Stomach (tissue), 4 donors: ENCODE measurements at regions not wholly inside any gene's neighbourhood (a gene's known extent, or its start where the extent isn't known, plus 50 kb on each side); places are given as distances from the start of the nearest gene placed in this dataset.

ENCODE experiments used
- POLR2A ChIP-seq, 4 donors: fragments of 450-650 bp; IDR thresholded peaks; one replicate each; pipeline ENCODE4 v1.6.1; 2016; ENCODE audit warnings: antibody characterized with exemption in 4 of 4, control low read depth in 2 of 4, mild to moderate bottlenecking in 1 of 4, moderate library complexity in 1 of 4
- TF ChIP-seq, protein P1 (sequence below), 7 experiments: fragments of 450-650 bp in 4 of 7; fragments of 200-600 bp in 3 of 7; sonication (generic) in 3 of 7; IDR thresholded peaks; one replicate each; pipeline ENCODE4 v1.5.1; 2016 to 2019; ENCODE audit warnings: antibody characterized with exemption in 7 of 7, control low read depth in 2 of 7, mild to moderate bottlenecking in 1 of 7

- no peak for TF ChIP-seq POLR2A (IDR thresholded peaks at IDR 0.05)
- TF ChIP-seq, protein P1, sequence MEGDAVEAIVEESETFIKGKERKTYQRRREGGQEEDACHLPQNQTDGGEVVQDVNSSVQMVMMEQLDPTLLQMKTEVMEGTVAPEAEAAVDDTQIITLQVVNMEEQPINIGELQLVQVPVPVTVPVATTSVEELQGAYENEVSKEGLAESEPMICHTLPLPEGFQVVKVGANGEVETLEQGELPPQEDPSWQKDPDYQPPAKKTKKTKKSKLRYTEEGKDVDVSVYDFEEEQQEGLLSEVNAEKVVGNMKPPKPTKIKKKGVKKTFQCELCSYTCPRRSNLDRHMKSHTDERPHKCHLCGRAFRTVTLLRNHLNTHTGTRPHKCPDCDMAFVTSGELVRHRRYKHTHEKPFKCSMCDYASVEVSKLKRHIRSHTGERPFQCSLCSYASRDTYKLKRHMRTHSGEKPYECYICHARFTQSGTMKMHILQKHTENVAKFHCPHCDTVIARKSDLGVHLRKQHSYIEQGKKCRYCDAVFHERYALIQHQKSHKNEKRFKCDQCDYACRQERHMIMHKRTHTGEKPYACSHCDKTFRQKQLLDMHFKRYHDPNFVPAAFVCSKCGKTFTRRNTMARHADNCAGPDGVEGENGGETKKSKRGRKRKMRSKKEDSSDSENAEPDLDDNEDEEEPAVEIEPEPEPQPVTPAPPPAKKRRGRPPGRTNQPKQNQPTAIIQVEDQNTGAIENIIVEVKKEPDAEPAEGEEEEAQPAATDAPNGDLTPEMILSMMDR (IDR thresholded peaks at IDR 0.05): no peak
These were observed 270.1 kb downstream of the PDCD6IP start for GRCh38 chr3:34068505-34068904.
